Upper lobe of left lung (tissue), 6 donors: ENCODE measurements at regions not wholly inside any gene's neighbourhood (a gene's known extent, or its start where the extent isn't known, plus 50 kb on each side); places are given as distances from the start of the nearest gene placed in this dataset.

Experiments used
- ATAC-seq, 2 donors: fragments of 200-7000 bp; cut with Tn5 transposase; one replicate each; pipeline ENCODE4 v1.9.1; 2022; ENCODE audit warnings: mild to moderate bottlenecking in 2 of 2, moderate library complexity in 2 of 2; ENCODE audit not compliant: low FRiP score in 2 of 2
- DNase-seq, 2 donors: peaks; one replicate each; pipeline ENCODE4 v3.0.0-alpha.2; 2019 to 2020
- H3K27ac ChIP-seq, 4 donors: fragments of 200-600 bp; sonication (generic); one replicate each; pipeline ENCODE4 v1.5.1; 2016 to 2019
- H3K27me3 ChIP-seq, 4 donors: fragments of 200-600 bp; sonication (generic); one replicate each; pipeline ENCODE4 v1.5.1; 2017 to 2019
- H3K36me3 ChIP-seq, 4 donors: fragments of 200-600 bp; sonication (generic); one replicate each; pipeline ENCODE4 v1.5.1; 2016 to 2019
- H3K4me1 ChIP-seq, 4 donors: fragments of 200-600 bp; sonication (generic); one replicate each; pipeline ENCODE4 v1.5.1; 2018 to 2019
- H3K4me3 ChIP-seq, 4 donors: fragments of 200-600 bp; sonication (generic); one replicate each; pipeline ENCODE4 v1.5.1; 2017 to 2019; ENCODE audit warnings: mild to moderate bottlenecking in 2 of 4, moderate library complexity in 1 of 4
- H3K9me3 ChIP-seq, 4 donors: fragments of 200-600 bp; sonication (generic); one replicate each; pipeline ENCODE4 v1.5.1; 2018 to 2019
- CTCF ChIP-seq, 6 experiments: fragments of 450-650 bp in 4 of 6; fragments of 200-600 bp in 2 of 6; sonication (generic) in 2 of 6; IDR thresholded peaks; one replicate each; pipeline ENCODE4 v1.5.1; 2016 to 2019; ENCODE audit warnings: antibody characterized with exemption in 6 of 6
- EP300 ChIP-seq, 4 donors: sonication (generic); formaldehyde crosslinking; IDR thresholded peaks; one replicate each; pipeline ENCODE4 v1.5.1; 2017; ENCODE audit warnings: antibody characterized with exemption in 4 of 4, control low read depth in 2 of 4
- POLR2A ChIP-seq, 4 donors: fragments of 450-650 bp; IDR thresholded peaks; one replicate each; pipeline ENCODE4 v1.5.1; 2016 to 2017; ENCODE audit warnings: antibody characterized with exemption in 4 of 4, mild to moderate bottlenecking in 2 of 4
- POLR2AphosphoS5 ChIP-seq, 2 donors: sonication (generic); formaldehyde crosslinking; IDR thresholded peaks; one replicate each; pipeline ENCODE4 v1.5.1; 2017; ENCODE audit warnings: antibody characterized with exemption in 2 of 2
- WGBS, 2 donors: methylation state at CpG; one replicate each; pipeline ENCODE4 v1.1.5; 2017 to 2018; 5-methylcytosine and 5-hydroxymethylcytosine counted together
- donor health status: DM: no; HTN: no; CAD: no; lungs with moderate emphysema.
- donor health status: DM: no; HTN: yes; CAD: no; lungs with severe emphysema.

- H3K9me3 ChIP-seq = peaks cover 0 to 17% (median 10%) of the 10 kb centered on the region in 4 donors
- no peaks in the 10 kb centered on the region for H3K36me3 ChIP-seq
- TF ChIP-seq CTCF (IDR thresholded peaks at IDR 0.05) = no peak
- TF ChIP-seq POLR2A (IDR thresholded peaks at IDR 0.05) = no peak
- TF ChIP-seq EP300 (IDR thresholded peaks at IDR 0.05) = no peak
- TF ChIP-seq POLR2AphosphoS5 (IDR thresholded peaks at IDR 0.05) = no peak
- H3K27ac ChIP-seq = no peak overlapping the region
- H3K4me3 ChIP-seq = peak overlapping the region in 1 of 4 donors; percentile 13
- H3K4me1 ChIP-seq = no peaks in the 10 kb centered on the region
- H3K27me3 ChIP-seq = no peaks in the 10 kb centered on the region
- DNase-seq (no peak), ATAC-seq (no peak)
Measured at GRCh38 chr5:92505925-92506324, 1075.1 kb downstream of the NR2F1-AS1 start.

- WGBS, 2 donors = 79 to 83% methylated on average over 3 of the region's 3 CpGs
- no peak for ATAC-seq
Measured at GRCh38 chr5:92505145-92505544, 1075.9 kb downstream of the NR2F1-AS1 start.

GRCh38 chr5:92504346-92504745 lies 1076.7 kb downstream of the NR2F1-AS1 start:
- ATAC-seq = no peak
- no peak overlapping the region for H3K4me3 ChIP-seq
- TF ChIP-seq CTCF (IDR thresholded peaks at IDR 0.05) (no peak), POLR2A (IDR thresholded peaks at IDR 0.05) (no peak), POLR2AphosphoS5 (IDR thresholded peaks at IDR 0.05) (no peak), EP300 (IDR thresholded peaks at IDR 0.05) (no peak)
- H3K9me3 ChIP-seq = peaks cover 0 to 2% (median 1%) of the 10 kb centered on the region in 4 donors
- no peak for DNase-seq
- WGBS, 2 donors = 60 to 67% methylated on average over 2 of the region's 2 CpGs
- H3K36me3 ChIP-seq = no peaks in the 10 kb centered on the region
- H3K27me3 ChIP-seq = no peaks in the 10 kb centered on the region
- H3K27ac ChIP-seq = no peak overlapping the region
- H3K4me1 ChIP-seq = no peaks in the 10 kb centered on the region

More at GRCh38 chr5:92505145-92505544, 1075.9 kb downstream of the NR2F1-AS1 start:
- no peaks in the 10 kb centered on the region for H3K27me3 ChIP-seq
- TF ChIP-seq EP300 (IDR thresholded peaks at IDR 0.05) (no peak), POLR2A (IDR thresholded peaks at IDR 0.05) (no peak), POLR2AphosphoS5 (IDR thresholded peaks at IDR 0.05) (no peak), CTCF (IDR thresholded peaks at IDR 0.05) (no peak)
- H3K27ac ChIP-seq = no peak overlapping the region
- H3K9me3 ChIP-seq = peaks cover 0 to 10% (median 8%) of the 10 kb centered on the region in 4 donors
- no peaks in the 10 kb centered on the region for H3K4me1 ChIP-seq
- no peak for DNase-seq
- no peaks in the 10 kb centered on the region for H3K36me3 ChIP-seq
- H3K4me3 ChIP-seq = no peak overlapping the region

- H3K9me3 ChIP-seq = no peaks in the 10 kb centered on the region
- TF ChIP-seq EP300 (IDR thresholded peaks at IDR 0.05) (no peak), POLR2A (IDR thresholded peaks at IDR 0.05) (no peak), CTCF (IDR thresholded peaks at IDR 0.05) (no peak), POLR2AphosphoS5 (IDR thresholded peaks at IDR 0.05) (no peak)
- no peaks in the 10 kb centered on the region for H3K4me1 ChIP-seq
- ATAC-seq (no peak), DNase-seq (no peak)
- 97 to 100% methylated on average over 2 of the region's 2 CpGs for WGBS, 2 donors
- no peaks in the 10 kb centered on the region for H3K27me3 ChIP-seq
- no peaks in the 10 kb centered on the region for H3K36me3 ChIP-seq
- H3K4me3 ChIP-seq = no peak overlapping the region
- H3K27ac ChIP-seq = no peak overlapping the region
Measured at GRCh38 chr5:92500752-92501151, 1080.3 kb downstream of the NR2F1-AS1 start.

- no peak overlapping the region for H3K27ac ChIP-seq
- DNase-seq (no peak), ATAC-seq (no peak)
- TF ChIP-seq POLR2A (IDR thresholded peaks at IDR 0.05) (no peak), CTCF (IDR thresholded peaks at IDR 0.05) (no peak), EP300 (IDR thresholded peaks at IDR 0.05) (no peak), POLR2AphosphoS5 (IDR thresholded peaks at IDR 0.05) (no peak)
- H3K27me3 ChIP-seq = no peaks in the 10 kb centered on the region
- no peaks in the 10 kb centered on the region for H3K36me3 ChIP-seq
- no peaks in the 10 kb centered on the region for H3K9me3 ChIP-seq
- H3K4me3 ChIP-seq = no peak overlapping the region
- no peaks in the 10 kb centered on the region for H3K4me1 ChIP-seq
Measured at GRCh38 chr5:92496545-92496944, 1084.5 kb downstream of the NR2F1-AS1 start.
